OCI-LY1 (cell line): ENCODE measurements at regions not wholly inside any gene's neighbourhood (a gene's known extent, or its start where the extent isn't known, plus 50 kb on each side); places are given as distances from the start of the nearest gene placed in this dataset.

Source experiments
- H2AFZ ChIP-seq: fragments of 200-600 bp; sonication (generic), shearing (Covaris generic); 2 replicates; pipeline ENCODE4 v1.6.0; 2014; ENCODE audit warnings: antibody characterized with exemption, mild to moderate bottlenecking, low read length
- H3F3A ChIP-seq: fragments of 200-600 bp; sonication (generic), shearing (Covaris generic); 2 replicates; pipeline ENCODE4 v1.6.0; 2014; ENCODE audit warnings: mild to moderate bottlenecking, antibody characterized with exemption, low read length, moderate library complexity; ENCODE audit not compliant: insufficient read depth
- H3K27ac ChIP-seq: fragments of 200-600 bp; sonication (generic); 2 replicates; pipeline ENCODE4 v1.5.1; 2014; ENCODE audit warnings: low read length, mixed run types, mild to moderate bottlenecking, low read depth; ENCODE audit not compliant: poor library complexity, severe bottlenecking
- H3K27me3 ChIP-seq: fragments of 200-600 bp; sonication (generic); 2 replicates; pipeline ENCODE4 v1.6.0; 2014; ENCODE audit warnings: antibody characterized with exemption, mild to moderate bottlenecking, low read length, moderate library complexity; ENCODE audit not compliant: insufficient read depth
- H3K36me3 ChIP-seq: fragments of 200-600 bp; sonication (generic); 2 replicates; pipeline ENCODE4 v1.6.1; 2014; ENCODE audit warnings: mild to moderate bottlenecking, antibody characterized with exemption, low read length, moderate library complexity, mixed read lengths; ENCODE audit not compliant: insufficient read depth
- H3K4me1 ChIP-seq: fragments of 200-600 bp; sonication (generic); 2 replicates; pipeline ENCODE4 v1.5.1; 2014; ENCODE audit warnings: mild to moderate bottlenecking, low read length, moderate library complexity; ENCODE audit not compliant: insufficient read depth, severe bottlenecking
- H3K4me2 ChIP-seq: fragments of 200-600 bp; sonication (generic), shearing (Covaris generic); 2 replicates; pipeline ENCODE4 v1.6.1; 2014; ENCODE audit warnings: low read length
- H3K4me3 ChIP-seq: fragments of 200-600 bp; sonication (generic); 2 replicates; pipeline ENCODE4 v1.5.1; 2014; ENCODE audit warnings: low read length, low read depth, mild to moderate bottlenecking, mixed read lengths; ENCODE audit not compliant: poor library complexity, severe bottlenecking
- H3K79me2 ChIP-seq: fragments of 200-600 bp; shearing (Covaris generic); 2 replicates; pipeline ENCODE4 v1.6.1; 2016; ENCODE audit warnings: mixed run types, low read length, mixed read lengths; ENCODE audit not compliant: insufficient read depth
- H3K9ac ChIP-seq: fragments of 200-600 bp; sonication (generic), shearing (Covaris generic); 2 replicates; pipeline ENCODE4 v1.6.1; 2014; ENCODE audit warnings: mild to moderate bottlenecking, low read length, mixed read lengths
- H3K9me2 ChIP-seq: fragments of 200-600 bp; sonication (generic), shearing (Covaris generic); 2 replicates; pipeline ENCODE4 v1.6.1; 2014; ENCODE audit warnings: low read depth, mild to moderate bottlenecking, low read length, mixed read lengths
- H3K9me3 ChIP-seq: fragments of 200-600 bp; shearing (Covaris generic); 2 replicates; pipeline ENCODE4 v1.6.1; 2014; ENCODE audit warnings: low read length, mixed read lengths
- H4K20me1 ChIP-seq: fragments of 200-600 bp; sonication (generic), shearing (Covaris generic); 2 replicates; pipeline ENCODE4 v1.6.0; 2016; ENCODE audit warnings: mild to moderate bottlenecking, low read length; ENCODE audit not compliant: insufficient read depth
- EZH2 ChIP-seq: fragments of 200-600 bp; sonication (generic), shearing (Covaris generic); IDR thresholded peaks from 2 replicates; pipeline ENCODE4 v1.8.0; 2017; ENCODE audit warnings: borderline replicate concordance, mixed run types, mild to moderate bottlenecking, antibody characterized with exemption, low read length, moderate library complexity, mixed read lengths
- TF ChIP-seq, protein P1 (sequence below): fragments of 200-600 bp; sonication (generic), shearing (Covaris generic); IDR thresholded peaks from 2 replicates; pipeline ENCODE4 v1.5.1; 2017; ENCODE audit warnings: mild to moderate bottlenecking, antibody characterized with exemption, low read length, moderate library complexity, mixed read lengths

DNA sequence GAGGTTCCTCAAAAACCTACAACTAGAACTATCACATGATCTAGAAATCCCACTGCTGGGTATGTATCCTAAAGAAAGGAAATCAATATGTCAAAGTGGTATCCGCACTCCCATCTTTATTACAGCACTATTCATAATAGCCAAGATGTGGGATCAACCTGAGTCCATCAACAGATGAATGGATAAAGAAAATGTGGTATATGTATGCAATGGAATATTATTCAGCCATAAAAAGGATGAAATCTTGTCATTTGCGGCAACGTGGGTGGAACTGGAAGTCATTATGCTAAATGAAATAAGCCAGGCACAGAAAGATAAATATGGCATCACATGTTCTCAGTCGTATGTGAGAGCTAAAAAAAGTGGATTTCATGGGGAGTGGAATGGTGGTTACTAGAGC is 77.5 kb upstream of the DIO3 start:
- TF ChIP-seq EZH2, result no peak
- TF ChIP-seq, protein P1, sequence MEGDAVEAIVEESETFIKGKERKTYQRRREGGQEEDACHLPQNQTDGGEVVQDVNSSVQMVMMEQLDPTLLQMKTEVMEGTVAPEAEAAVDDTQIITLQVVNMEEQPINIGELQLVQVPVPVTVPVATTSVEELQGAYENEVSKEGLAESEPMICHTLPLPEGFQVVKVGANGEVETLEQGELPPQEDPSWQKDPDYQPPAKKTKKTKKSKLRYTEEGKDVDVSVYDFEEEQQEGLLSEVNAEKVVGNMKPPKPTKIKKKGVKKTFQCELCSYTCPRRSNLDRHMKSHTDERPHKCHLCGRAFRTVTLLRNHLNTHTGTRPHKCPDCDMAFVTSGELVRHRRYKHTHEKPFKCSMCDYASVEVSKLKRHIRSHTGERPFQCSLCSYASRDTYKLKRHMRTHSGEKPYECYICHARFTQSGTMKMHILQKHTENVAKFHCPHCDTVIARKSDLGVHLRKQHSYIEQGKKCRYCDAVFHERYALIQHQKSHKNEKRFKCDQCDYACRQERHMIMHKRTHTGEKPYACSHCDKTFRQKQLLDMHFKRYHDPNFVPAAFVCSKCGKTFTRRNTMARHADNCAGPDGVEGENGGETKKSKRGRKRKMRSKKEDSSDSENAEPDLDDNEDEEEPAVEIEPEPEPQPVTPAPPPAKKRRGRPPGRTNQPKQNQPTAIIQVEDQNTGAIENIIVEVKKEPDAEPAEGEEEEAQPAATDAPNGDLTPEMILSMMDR, result no peak
- Histone ChIP-seq H4K20me1 (no peaks in the 10 kb centered on the region), H3K4me3 (no peak overlapping the region), H2AFZ (no peak overlapping the region), H3F3A (no peaks in the 10 kb centered on the region), H3K27me3 (no peaks in the 10 kb centered on the region; the same call in 1 of the 2 replicates), H3K27ac (no peak overlapping the region), H3K4me1 (no peaks in the 10 kb centered on the region), H3K9ac (no peak overlapping the region), H3K36me3 (no peaks in the 10 kb centered on the region), H3K9me2 (no peaks in the 10 kb centered on the region; the same call in 1 of the 2 replicates), H3K4me2 (no peak overlapping the region), H3K9me3 (0 out of 2 replicates have a peak, but pooled peaks cover 7% of the 10 kb centered on the region), H3K79me2 (no peaks in the 10 kb centered on the region)

DNA sequence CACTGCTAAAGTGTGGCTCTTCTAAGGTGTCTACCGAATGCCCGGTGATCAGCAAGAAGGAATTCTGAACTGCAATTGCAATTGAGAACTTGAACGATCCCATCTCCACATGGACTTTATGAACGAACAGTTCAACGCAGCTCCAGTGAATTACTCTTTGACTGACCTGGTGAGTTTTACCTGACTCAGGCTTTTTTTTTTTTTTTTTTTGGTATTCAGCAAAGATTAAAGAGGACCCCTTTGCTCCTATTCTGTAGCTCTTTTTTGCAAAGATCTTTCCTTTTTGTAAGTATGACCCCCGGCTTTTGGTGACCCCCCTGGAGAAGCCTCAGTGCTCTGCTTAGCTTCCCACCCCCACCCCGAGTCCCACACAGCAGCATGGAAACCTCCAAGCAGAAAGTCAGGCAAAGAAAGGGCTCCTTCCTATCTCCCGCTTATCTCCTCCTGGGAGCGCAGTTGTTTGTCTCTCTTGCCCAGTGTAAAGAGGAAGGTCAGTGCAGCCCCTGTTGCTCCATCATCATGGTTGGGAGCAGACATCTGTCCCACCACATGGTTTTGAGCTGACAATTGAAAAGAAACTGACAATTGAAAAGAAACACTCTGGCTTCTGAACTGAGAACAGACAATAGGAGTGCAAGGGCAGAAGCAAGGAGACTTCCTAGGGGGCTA is 72.1 kb upstream of the DIO3 start:
- TF ChIP-seq EZH2, result no peak
- TF ChIP-seq, protein P1, result no peak
- no peak overlapping the region for H3K27ac ChIP-seq
- 0 out of 2 replicates have a peak, but pooled peaks cover 7% of the 10 kb centered on the region for H3K9me3 ChIP-seq

DNA sequence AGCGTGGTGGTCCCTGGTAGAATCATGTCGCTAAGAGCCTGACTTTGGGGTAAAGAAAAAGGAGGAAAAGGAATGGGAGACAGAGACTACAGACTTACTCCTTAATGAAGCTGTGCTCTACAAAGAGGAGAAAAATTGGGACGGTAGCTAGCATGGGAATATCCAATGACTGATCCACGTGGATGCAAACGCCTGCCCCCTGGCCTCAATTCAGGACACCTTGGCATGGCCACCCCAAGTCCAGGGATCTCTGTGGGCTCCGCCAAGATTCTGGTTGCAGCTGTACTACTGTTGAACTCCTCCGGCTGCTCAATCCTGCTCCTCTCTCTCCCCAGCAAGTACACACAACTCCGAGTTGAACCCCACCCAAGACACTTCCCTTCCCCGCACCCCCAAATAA is 70.5 kb upstream of the DIO3 start:
- no peaks in the 10 kb centered on the region for H3K79me2 ChIP-seq
- no peaks in the 10 kb centered on the region for H3F3A ChIP-seq
- no peak overlapping the region for H3K4me2 ChIP-seq
- no peak overlapping the region for H3K9ac ChIP-seq
- H3K4me1 ChIP-seq, result no peaks in the 10 kb centered on the region
- no peaks in the 10 kb centered on the region; the same call in 1 of the 2 replicates for H3K27me3 ChIP-seq
- 0 out of 2 replicates have a peak, but pooled peaks cover 7% of the 10 kb centered on the region for H3K9me3 ChIP-seq
- no peaks in the 10 kb centered on the region for H4K20me1 ChIP-seq
- no peak overlapping the region for H3K4me3 ChIP-seq
- no peaks in the 10 kb centered on the region for H3K36me3 ChIP-seq
- no peaks in the 10 kb centered on the region; the same call in 1 of the 2 replicates for H3K9me2 ChIP-seq
- H3K27ac ChIP-seq, result no peak overlapping the region
- TF ChIP-seq EZH2, result no peak
- TF ChIP-seq, protein P1, result no peak
- H2AFZ ChIP-seq, result no peak overlapping the region

More for the DNA sequence above, 72.1 kb upstream of the DIO3 start:
- no peaks in the 10 kb centered on the region for H3K4me1 ChIP-seq
- H3K36me3 ChIP-seq, result no peaks in the 10 kb centered on the region
- no peak overlapping the region for H3K4me3 ChIP-seq
- H3K9me2 ChIP-seq, result no peaks in the 10 kb centered on the region; the same call in 1 of the 2 replicates
- H3K4me2 ChIP-seq, result no peak overlapping the region
- H4K20me1 ChIP-seq, result no peaks in the 10 kb centered on the region
- H3K27me3 ChIP-seq, result no peaks in the 10 kb centered on the region; the same call in 1 of the 2 replicates
- no peak overlapping the region for H3K9ac ChIP-seq
- no peak overlapping the region for H2AFZ ChIP-seq
- no peaks in the 10 kb centered on the region for H3F3A ChIP-seq
- H3K79me2 ChIP-seq, result no peaks in the 10 kb centered on the region
